ENCODE measurements at regions not wholly inside any gene's neighbourhood (a gene's known extent, or its start where the extent isn't known, plus 50 kb on each side); places are given as distances from the start of the nearest gene placed in this dataset.
"Not testable (repeated sequence)": the region's sequence is repeated elsewhere in the genome, so short reads cannot be mapped to it uniquely, and the experiment has no call there.

DNA sequence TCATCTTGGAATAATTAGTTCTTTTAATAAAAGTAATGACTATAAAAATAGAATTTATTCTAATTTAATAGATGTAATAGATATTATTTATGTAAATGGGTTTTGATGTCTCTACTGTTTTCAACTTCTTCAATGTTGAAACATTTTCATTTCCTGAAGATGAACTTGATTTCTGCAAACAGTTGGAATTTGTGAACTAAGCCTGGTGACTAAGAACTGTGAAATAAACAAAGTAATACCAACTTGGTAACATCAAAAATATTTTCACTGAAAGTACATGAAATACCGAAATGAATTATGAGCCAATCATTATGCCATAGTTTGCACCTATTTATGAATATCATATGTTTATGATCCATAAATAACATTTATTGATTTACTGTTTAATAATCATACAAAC is 143.8 kb upstream of the FGF10 start:
- TF ChIP-seq, protein P1, sequence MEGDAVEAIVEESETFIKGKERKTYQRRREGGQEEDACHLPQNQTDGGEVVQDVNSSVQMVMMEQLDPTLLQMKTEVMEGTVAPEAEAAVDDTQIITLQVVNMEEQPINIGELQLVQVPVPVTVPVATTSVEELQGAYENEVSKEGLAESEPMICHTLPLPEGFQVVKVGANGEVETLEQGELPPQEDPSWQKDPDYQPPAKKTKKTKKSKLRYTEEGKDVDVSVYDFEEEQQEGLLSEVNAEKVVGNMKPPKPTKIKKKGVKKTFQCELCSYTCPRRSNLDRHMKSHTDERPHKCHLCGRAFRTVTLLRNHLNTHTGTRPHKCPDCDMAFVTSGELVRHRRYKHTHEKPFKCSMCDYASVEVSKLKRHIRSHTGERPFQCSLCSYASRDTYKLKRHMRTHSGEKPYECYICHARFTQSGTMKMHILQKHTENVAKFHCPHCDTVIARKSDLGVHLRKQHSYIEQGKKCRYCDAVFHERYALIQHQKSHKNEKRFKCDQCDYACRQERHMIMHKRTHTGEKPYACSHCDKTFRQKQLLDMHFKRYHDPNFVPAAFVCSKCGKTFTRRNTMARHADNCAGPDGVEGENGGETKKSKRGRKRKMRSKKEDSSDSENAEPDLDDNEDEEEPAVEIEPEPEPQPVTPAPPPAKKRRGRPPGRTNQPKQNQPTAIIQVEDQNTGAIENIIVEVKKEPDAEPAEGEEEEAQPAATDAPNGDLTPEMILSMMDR (IDR thresholded peaks at IDR 0.05; ENCODE audit: low read depth, low read length): no peak
- in situ Hi-C loops (cut with HindIII; ENCODE audit: low sequenced_read_pairs): no loop called here

DNA sequence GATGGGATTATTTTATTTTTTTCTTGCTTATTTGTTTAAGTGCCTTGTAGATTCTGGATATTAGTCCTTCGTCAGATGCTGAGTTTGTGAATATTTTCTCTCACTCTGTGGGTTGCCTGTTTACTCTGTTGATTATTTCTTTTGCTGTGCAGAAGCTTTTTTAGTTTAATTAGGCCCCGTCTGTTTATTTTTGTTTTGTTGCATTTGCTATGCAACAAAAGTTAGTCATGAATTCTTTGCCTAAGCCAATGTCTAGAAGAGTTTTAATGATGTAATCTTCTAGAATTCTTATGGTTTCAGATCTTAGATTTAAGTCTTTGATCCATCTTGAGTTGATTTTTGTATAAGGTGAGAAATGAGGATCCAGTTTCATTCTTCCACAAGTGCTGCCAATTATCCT is 142.5 kb upstream of the FGF10 start:
- H3K4me3 ChIP-seq (ENCODE audit: low read depth, low read length); in situ Hi-C loops (cut with HindIII; ENCODE audit: low sequenced_read_pairs); DNase-seq (ENCODE audit: low read depth, low spot score): not testable (repeated sequence)

More for the DNA sequence above, 143.8 kb upstream of the FGF10 start:
- DNase-seq (ENCODE audit: low read depth, low spot score): no peak
- no peak overlapping the region for H3K4me3 ChIP-seq (ENCODE audit: low read depth, low read length)

DNA sequence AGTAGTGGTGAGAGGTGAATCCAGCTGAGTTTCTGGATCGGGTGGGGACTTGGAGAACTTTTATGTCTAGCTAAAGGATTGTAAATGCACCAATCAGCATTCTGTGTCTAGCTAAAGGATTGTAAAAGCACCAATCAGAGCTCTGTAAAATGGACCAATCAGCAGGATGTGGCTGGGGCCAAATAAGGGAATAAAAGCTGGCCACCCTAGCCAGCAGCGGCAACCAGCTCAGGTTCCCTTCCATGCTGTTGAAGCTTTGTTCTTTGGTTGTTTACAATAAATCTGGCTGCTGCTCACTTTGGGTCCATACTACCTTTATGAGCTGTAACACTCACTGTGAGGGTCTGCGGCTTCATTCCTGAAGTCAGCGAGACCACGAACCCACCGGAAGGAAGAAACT is 141.6 kb upstream of the FGF10 start:
- DNase-seq (ENCODE audit: low read depth, low spot score); H3K4me3 ChIP-seq (ENCODE audit: low read depth, low read length); in situ Hi-C loops (cut with HindIII; ENCODE audit: low sequenced_read_pairs): not testable (repeated sequence)

GRCh38 chr5:44511596-44511995 is 122.4 kb upstream of the FGF10 start:
- no peak overlapping the region for H3K4me3 ChIP-seq (ENCODE audit: low read depth, low read length)
- no peak for DNase-seq (ENCODE audit: low read depth, low spot score)
- TF ChIP-seq, protein P1 (IDR thresholded peaks at IDR 0.05; ENCODE audit: low read depth, low read length): no peak
- in situ Hi-C loops (cut with HindIII; ENCODE audit: low sequenced_read_pairs): no loop called here

- no peak for DNase-seq (ENCODE audit: low read depth, low spot score)
- in situ Hi-C loops (cut with HindIII; ENCODE audit: low sequenced_read_pairs): no loop called here
- H3K4me3 ChIP-seq (ENCODE audit: low read depth, low read length): no peak overlapping the region
- TF ChIP-seq, protein P1 (IDR thresholded peaks at IDR 0.05; ENCODE audit: low read depth, low read length): no peak
These were observed 117.3 kb upstream of the FGF10 start for GRCh38 chr5:44506561-44506960.

DNA sequence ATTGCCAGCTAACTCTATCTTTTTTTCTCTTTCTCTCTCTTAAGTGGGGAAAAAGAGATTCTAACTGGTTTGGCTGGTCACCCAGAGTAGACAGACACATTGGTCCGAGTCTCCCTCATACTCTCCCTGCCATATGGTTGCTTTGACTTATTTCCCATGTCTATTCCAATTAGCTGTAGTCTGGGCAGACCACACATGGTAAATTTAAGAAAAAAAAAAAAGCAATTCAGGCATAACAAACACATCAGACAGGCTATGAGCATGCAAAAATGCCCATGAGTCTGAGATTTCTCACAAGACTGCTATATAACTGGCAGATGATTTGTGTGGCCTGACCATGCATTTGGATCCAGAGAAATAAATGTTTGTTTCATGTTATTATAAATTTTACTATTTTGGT is 110.2 kb upstream of the FGF10 start:
- H3K4me3 ChIP-seq (ENCODE audit: low read depth, low read length): no peak overlapping the region
- TF ChIP-seq, protein P1 (IDR thresholded peaks at IDR 0.05; ENCODE audit: low read depth, low read length): no peak
- in situ Hi-C loops (cut with HindIII; ENCODE audit: low sequenced_read_pairs): no loop called here
- no peak for DNase-seq (ENCODE audit: low read depth, low spot score)

- no peak for DNase-seq (ENCODE audit: low read depth, low spot score)
- in situ Hi-C loops (cut with HindIII; ENCODE audit: low sequenced_read_pairs): no loop called here
- H3K4me3 ChIP-seq (ENCODE audit: low read depth, low read length): no peak overlapping the region
- TF ChIP-seq, protein P1 (IDR thresholded peaks at IDR 0.05; ENCODE audit: low read depth, low read length): no peak
These were observed 108.4 kb upstream of the FGF10 start for GRCh38 chr5:44497606-44498005.

DNA sequence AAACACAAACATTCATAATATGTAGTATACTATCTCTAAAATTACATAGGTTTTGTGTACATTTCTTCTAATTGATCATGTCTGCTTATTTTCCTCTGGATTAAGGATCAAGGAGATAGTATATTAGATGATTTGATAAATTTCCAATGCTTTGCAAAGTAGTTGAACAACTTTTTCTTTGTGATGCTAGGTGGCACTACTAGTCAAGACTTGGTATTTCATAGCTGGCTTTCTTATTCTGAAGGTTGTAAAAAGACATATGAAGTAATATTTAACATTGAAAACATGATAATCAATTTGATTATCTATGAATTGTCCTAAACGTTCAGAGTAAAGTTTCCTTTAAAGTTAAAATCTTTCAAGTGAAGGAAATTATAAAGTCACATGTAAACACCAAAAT is 106.1 kb upstream of the FGF10 start:
- DNase-seq (ENCODE audit: low read depth, low spot score): no peak
- TF ChIP-seq, protein P1 (IDR thresholded peaks at IDR 0.05; ENCODE audit: low read depth, low read length): no peak
- no peak overlapping the region for H3K4me3 ChIP-seq (ENCODE audit: low read depth, low read length)
- in situ Hi-C loops (cut with HindIII; ENCODE audit: low sequenced_read_pairs): no loop called here

All from astrocyte of the spinal cord (primary cell).